Smooth muscle cell (in vitro differentiated cells): ENCODE measurements at regions not wholly inside any gene's neighbourhood (a gene's known extent, or its start where the extent isn't known, plus 50 kb on each side); places are given as distances from the start of the nearest gene placed in this dataset.

ENCODE experiments used
- DNase-seq: peaks from one replicate; lab custom pipeline; 2025; ENCODE audit not compliant: unreplicated experiment; lab: John Stamatoyannopoulos, UW
- H2AFZ ChIP-seq: fragments of 200-600 bp; sonication (generic); 2 replicates; pipeline ENCODE4 v1.6.0; 2016; ENCODE audit warnings: antibody characterized with exemption, low read depth, mild to moderate bottlenecking
- H3F3A ChIP-seq: fragments of 200-600 bp; sonication (generic); 2 replicates; pipeline ENCODE4 v1.6.0; 2017; ENCODE audit warnings: antibody characterized with exemption, low read depth
- H3K27ac ChIP-seq: fragments of 200-600 bp; sonication (generic); 2 replicates; pipeline ENCODE4 v1.5.1; 2016; ENCODE audit warnings: low read depth, mild to moderate bottlenecking
- H3K27me3 ChIP-seq: fragments of 200-600 bp; sonication (generic); 2 replicates; pipeline ENCODE4 v1.6.1; 2016; ENCODE audit warnings: low read depth, mild to moderate bottlenecking
- H3K36me3 ChIP-seq: fragments of 200-600 bp; sonication (generic); 2 replicates; pipeline ENCODE4 v1.5.1; 2016; ENCODE audit warnings: low read depth
- H3K4me1 ChIP-seq: fragments of 200-600 bp; sonication (generic); 2 replicates; pipeline ENCODE4 v1.5.1; 2016; ENCODE audit warnings: low read depth
- H3K4me2 ChIP-seq: fragments of 200-600 bp; sonication (generic); 2 replicates; pipeline ENCODE4 v1.6.0; 2016; ENCODE audit warnings: mild to moderate bottlenecking
- H3K4me3 ChIP-seq: fragments of 200-600 bp; sonication (generic); 2 replicates; pipeline ENCODE4 v1.5.1; 2016; ENCODE audit warnings: mild to moderate bottlenecking
- H3K79me2 ChIP-seq: fragments of 200-600 bp; sonication (generic); 2 replicates; pipeline ENCODE4 v1.6.0; 2016; ENCODE audit warnings: low read depth, mild to moderate bottlenecking
- H3K9ac ChIP-seq: fragments of 200-600 bp; sonication (generic); 2 replicates; pipeline ENCODE4 v1.6.0; 2016; ENCODE audit warnings: low read depth
- H3K9me3 ChIP-seq: fragments of 200-600 bp; sonication (generic); replicated peaks from 2 replicates; pipeline ENCODE4 v1.5.1; 2016; ENCODE audit warnings: low read depth
- H4K20me1 ChIP-seq: fragments of 200-600 bp; sonication (generic); 2 replicates; pipeline ENCODE4 v1.6.0; 2016; ENCODE audit warnings: low read depth
- CTCF ChIP-seq: fragments of 200-600 bp; sonication (generic); IDR thresholded peaks from 2 replicates; pipeline ENCODE4 v1.5.1; 2017; ENCODE audit warnings: borderline replicate concordance, mild to moderate bottlenecking, antibody characterized with exemption; ENCODE audit not compliant: insufficient read depth, poor library complexity, severe bottlenecking
- WGBS: methylation state at CpG from one replicate; pipeline ENCODE4 v1.1.7; 2016; ENCODE audit warnings: low lambda C conversion rate; 5-methylcytosine and 5-hydroxymethylcytosine counted together

- no peaks in the 10 kb centered on the region for H3K27me3 ChIP-seq
These were observed 51.2 kb upstream of the MEX3C start for GRCh38 chr18:51248685-51249084.

GRCh38 chr18:51250006-51250405 is 52.5 kb upstream of the MEX3C start:
- Histone ChIP-seq H3K9me3 (no peaks in the 10 kb centered on the region), H3K9ac (no peak overlapping the region), H4K20me1 (no peaks in the 10 kb centered on the region), H3K4me1 (peaks cover 8% of the 10 kb centered on the region), H3K4me2 (no peak overlapping the region), H2AFZ (no peak overlapping the region), H3K4me3 (no peak overlapping the region), H3K36me3 (no peaks in the 10 kb centered on the region), H3F3A (no peaks in the 10 kb centered on the region), H3K27me3 (no peaks in the 10 kb centered on the region), H3K79me2 (no peaks in the 10 kb centered on the region), H3K27ac (no peak overlapping the region)
- TF ChIP-seq CTCF = no peak
- no peak for DNase-seq
- WGBS = 30% methylated on average over 4 of the region's 4 CpGs

More at GRCh38 chr18:51248685-51249084, 51.2 kb upstream of the MEX3C start:
- H3K9ac ChIP-seq = no peak overlapping the region
- no peaks in the 10 kb centered on the region for H3K79me2 ChIP-seq
- peaks cover 8% of the 10 kb centered on the region for H3K4me1 ChIP-seq
- H4K20me1 ChIP-seq = no peaks in the 10 kb centered on the region
- no peaks in the 10 kb centered on the region for H3F3A ChIP-seq
- no peak for TF ChIP-seq CTCF
- no peaks in the 10 kb centered on the region for H3K9me3 ChIP-seq
- no peak overlapping the region for H3K27ac ChIP-seq
- H2AFZ ChIP-seq = no peak overlapping the region
- no peaks in the 10 kb centered on the region for H3K36me3 ChIP-seq
- H3K4me3 ChIP-seq = no peak overlapping the region
- no peak overlapping the region for H3K4me2 ChIP-seq
- DNase-seq = no peak
- 94% methylated on average over 2 of the region's 2 CpGs for WGBS

GRCh38 chr18:51250458-51251024 is 53.1 kb upstream of the MEX3C start:
- no peak overlapping the region for H2AFZ ChIP-seq

More at GRCh38 chr18:51250458-51251024, 53.1 kb upstream of the MEX3C start:
- no peaks in the 10 kb centered on the region for H3K36me3 ChIP-seq
- peaks cover 8% of the 10 kb centered on the region for H3K4me1 ChIP-seq
- WGBS = 51% methylated on average over 3 of the region's 3 CpGs
- no peaks in the 10 kb centered on the region for H3K79me2 ChIP-seq
- H3K9ac ChIP-seq = no peak overlapping the region
- DNase-seq = no peak
- no peak overlapping the region for H3K4me2 ChIP-seq
- H3K27me3 ChIP-seq = no peaks in the 10 kb centered on the region
- H3K9me3 ChIP-seq = no peaks in the 10 kb centered on the region
- no peaks in the 10 kb centered on the region for H3F3A ChIP-seq
- H3K27ac ChIP-seq = no peak overlapping the region
- no peak for TF ChIP-seq CTCF
- H3K4me3 ChIP-seq = no peak overlapping the region
- no peaks in the 10 kb centered on the region for H4K20me1 ChIP-seq
